Astrocyte of the hippocampus (primary cell): ENCODE measurements at regions not wholly inside any gene's neighbourhood (a gene's known extent, or its start where the extent isn't known, plus 50 kb on each side); places are given as distances from the start of the nearest gene placed in this dataset.
"Not testable (repeated sequence)": the region's sequence is repeated elsewhere in the genome, so short reads cannot be mapped to it uniquely, and the experiment has no call there.

Source experiments
- DNase-seq: peaks from one replicate; pipeline ENCODE4 v3.0.0; 2011; ENCODE audit warnings: low read depth, low spot score

- DNase-seq = no peak
These were observed 590.6 kb upstream of the NETO1 start for GRCh38 chr18:73458186-73458964.

- no peak for DNase-seq
These were observed 588.9 kb upstream of the NETO1 start for GRCh38 chr18:73456643-73457042.

- DNase-seq = no peak
These were observed 585.1 kb upstream of the NETO1 start for GRCh38 chr18:73452866-73453265.

GRCh38 chr18:73446502-73446901 is 578.7 kb upstream of the NETO1 start:
- no peak for DNase-seq

GRCh38 chr18:73431620-73432019 is 563.8 kb upstream of the NETO1 start:
- DNase-seq = no peak

- DNase-seq = no peak
These were observed 553.2 kb upstream of the NETO1 start for GRCh38 chr18:73421010-73421409.

GRCh38 chr18:73419531-73419930 is 551.7 kb upstream of the NETO1 start:
- DNase-seq = no peak

- no peak for DNase-seq
These were observed 546.8 kb upstream of the NETO1 start for GRCh38 chr18:73414598-73414997.

GRCh38 chr18:73414069-73414468 is 546.3 kb upstream of the NETO1 start:
- no peak for DNase-seq

- DNase-seq = peak; percentile 56
These were observed 541.5 kb upstream of the NETO1 start for GRCh38 chr18:73409242-73409641.

- DNase-seq = peak; percentile 67
These were observed 540.7 kb upstream of the NETO1 start for GRCh38 chr18:73408469-73408868.

GRCh38 chr18:73407506-73407905 is 539.7 kb upstream of the NETO1 start:
- DNase-seq = no peak

GRCh38 chr18:73384246-73384645 is 516.5 kb upstream of the NETO1 start:
- no peak for DNase-seq

- DNase-seq = no peak
These were observed 513.9 kb upstream of the NETO1 start for GRCh38 chr18:73381699-73382036.

- no peak for DNase-seq
These were observed 513.4 kb upstream of the NETO1 start for GRCh38 chr18:73381016-73381698.

- DNase-seq = peak; percentile 4
These were observed 498.9 kb upstream of the NETO1 start for GRCh38 chr18:73366713-73367112.

- peak; percentile 11 for DNase-seq
These were observed 497.2 kb upstream of the NETO1 start for GRCh38 chr18:73365018-73365417.

GRCh38 chr18:73355121-73355520 is 487.3 kb upstream of the NETO1 start:
- no peak for DNase-seq

GRCh38 chr18:73352546-73352945 is 484.8 kb upstream of the NETO1 start:
- DNase-seq = no peak

GRCh38 chr18:73340135-73340977 is 472.6 kb upstream of the NETO1 start:
- peak; percentile 73 for DNase-seq

- no peak for DNase-seq
These were observed 463.5 kb upstream of the NETO1 start for GRCh38 chr18:73331212-73331772.

- not testable (repeated sequence) for DNase-seq
These were observed 462.3 kb upstream of the NETO1 start for GRCh38 chr18:73330106-73330505.
